ENCODE measurements at regions not wholly inside any gene's neighbourhood (a gene's known extent, or its start where the extent isn't known, plus 50 kb on each side); places are given as distances from the start of the nearest gene placed in this dataset.

DNA sequence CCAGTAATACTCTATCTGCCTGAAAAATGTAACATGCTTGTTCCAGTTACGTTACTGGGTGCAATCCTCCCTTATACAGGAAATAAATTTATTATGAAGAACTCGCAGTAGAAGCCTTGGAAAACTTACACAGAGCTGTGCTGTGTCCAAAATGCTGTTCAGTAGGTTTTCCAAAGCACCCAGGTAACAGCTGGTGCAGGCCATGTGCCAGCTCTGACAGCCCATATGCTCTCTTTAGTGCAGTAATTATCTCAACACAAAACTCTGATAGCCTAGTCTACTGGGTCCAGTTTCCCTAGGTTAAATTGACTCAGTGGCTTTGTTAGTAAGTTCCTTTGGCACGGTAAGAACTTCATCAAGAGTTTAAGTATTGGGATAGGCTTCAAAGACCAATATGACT is 120.7 kb upstream of the OBI1 start:
- DNase-seq (ENCODE audit: low spot score): no peak

DNA sequence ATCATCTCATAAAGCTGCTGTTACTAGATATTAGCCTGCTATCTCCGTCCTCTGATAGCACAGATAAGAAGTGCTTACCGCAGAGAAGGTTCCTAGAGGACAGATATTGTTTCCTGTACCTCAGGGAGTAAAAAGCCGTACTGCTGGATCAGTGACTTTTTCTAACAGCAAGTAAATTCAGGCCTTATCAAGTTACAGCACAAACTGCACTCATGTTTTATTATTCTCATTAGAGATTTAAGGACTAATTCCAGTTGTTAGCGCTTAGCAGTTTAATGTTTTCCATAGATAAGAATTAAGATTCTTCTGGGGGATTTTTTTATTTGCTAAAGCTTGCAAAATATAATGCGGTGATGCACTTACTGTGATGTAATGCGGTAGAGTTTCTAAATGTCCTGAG is 119.0 kb upstream of the OBI1 start:
- no peak for DNase-seq (ENCODE audit: low spot score)

DNA sequence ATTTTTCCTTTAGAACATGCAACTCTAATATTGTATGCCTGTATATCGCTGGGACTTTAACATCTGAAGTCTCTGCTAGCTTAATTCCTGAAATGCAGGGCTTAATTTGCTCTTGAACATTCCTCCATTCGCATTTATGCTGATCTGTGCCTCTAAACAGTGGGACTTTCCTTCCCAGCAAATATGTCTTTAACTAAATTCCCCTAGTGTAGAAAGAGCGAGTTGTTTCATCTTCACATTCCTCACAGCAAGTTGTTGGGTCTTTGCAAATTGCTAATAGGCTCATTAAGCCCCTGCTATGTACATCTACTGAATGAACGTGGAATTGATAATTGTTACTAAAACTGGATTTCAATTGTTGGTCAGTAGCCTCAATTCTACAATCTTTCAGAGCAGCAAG is 118.4 kb upstream of the OBI1 start:
- no peak for DNase-seq (ENCODE audit: low spot score)

DNA sequence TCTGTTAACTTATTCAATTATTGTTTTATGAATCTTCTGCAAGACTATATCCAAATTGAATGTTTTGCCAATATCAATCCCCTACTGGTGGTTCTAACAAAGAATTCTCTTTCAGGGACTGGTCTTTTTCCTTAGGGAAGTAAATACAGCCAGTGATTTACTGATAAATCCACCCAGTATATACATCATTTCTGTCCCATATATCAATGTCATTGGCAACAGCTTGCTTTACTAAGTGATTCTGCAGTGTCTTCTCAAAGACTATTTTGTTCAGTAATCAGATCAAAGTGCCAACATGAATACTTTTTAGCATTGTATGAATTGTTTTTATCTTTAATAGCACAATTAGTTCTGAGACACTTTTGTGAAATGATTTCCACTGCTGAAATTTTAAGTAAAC is 114.0 kb upstream of the OBI1 start:
- no peak for DNase-seq (ENCODE audit: low spot score)

DNA sequence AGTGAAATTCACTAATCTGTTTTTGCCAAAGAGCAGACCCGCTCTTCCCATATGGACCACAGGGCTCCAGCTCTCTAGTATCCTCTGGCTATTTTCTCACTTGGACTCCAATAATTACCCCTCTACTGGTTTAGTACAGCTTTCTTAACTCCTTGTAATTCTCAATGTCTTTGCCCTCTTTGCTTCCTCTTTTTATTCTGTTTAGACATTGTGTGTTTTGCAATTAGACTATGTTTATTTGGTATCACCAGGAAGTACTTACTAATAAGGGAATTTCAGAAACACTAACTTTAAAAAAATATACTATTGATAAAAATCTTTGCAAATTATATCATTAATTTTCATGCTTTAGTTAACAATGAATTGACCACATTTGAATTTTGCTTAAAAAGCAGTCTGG is 111.6 kb upstream of the OBI1 start:
- no peak for DNase-seq (ENCODE audit: low spot score)

DNA sequence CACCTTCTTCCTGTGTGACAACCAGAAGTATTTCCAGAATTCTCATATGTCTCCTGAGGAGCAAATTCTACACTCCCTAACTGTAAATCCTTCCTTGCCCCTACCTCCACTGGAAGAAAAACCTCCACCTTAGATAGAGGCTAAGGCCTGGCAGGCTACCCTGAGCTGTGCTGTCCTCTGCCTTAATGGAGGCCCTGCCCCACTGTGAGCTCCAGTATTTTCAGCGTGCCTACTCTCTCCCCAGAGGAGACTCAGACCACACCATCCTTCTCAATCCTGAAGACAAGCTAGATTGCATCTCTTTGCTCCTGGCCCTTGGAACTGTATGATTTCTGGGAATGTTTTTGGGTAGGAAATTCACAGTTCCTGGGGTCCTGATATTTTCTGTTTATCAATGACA is 110.0 kb upstream of the OBI1 start:
- no peak for DNase-seq (ENCODE audit: low spot score)

DNA sequence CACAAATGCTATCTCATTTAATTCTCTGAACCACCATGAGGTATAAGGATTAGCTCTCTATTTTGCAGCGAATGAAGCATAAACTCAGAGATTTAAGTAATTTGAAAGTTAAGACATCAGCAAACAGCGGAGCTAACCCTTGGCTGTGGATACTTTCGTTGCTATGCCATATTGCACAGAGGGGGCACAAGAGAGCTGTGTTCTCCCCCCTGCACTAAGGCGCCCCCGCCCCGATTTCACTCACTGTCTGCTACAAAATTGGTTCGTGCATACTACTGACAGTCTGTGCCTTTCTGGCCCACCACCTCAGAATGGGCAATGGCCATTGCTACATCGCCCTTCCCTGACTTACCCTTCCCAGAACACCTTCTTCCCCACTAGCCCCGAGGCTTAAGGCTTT is 105.7 kb upstream of the OBI1 start:
- DNase-seq (ENCODE audit: low spot score): no peak

DNA sequence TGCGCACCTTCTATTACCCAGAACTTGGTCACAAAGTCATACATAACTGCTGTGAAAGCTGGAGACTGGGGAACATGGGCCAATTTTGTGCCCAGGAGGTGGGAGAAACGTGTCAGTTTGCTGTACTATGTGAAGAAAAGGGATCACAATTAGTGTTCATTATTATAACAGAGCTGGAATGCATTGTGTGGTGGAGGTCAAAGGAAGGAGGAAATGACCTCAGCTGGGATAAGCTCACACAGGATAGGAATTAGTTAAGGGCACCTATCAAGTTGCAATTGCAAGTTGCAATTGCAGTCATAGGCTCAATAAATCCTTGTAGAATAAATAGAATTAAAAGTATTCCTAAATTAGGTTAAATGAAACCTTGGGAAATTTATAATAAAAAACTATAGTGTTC is 103.9 kb upstream of the OBI1 start:
- no peak for DNase-seq (ENCODE audit: low spot score)

DNA sequence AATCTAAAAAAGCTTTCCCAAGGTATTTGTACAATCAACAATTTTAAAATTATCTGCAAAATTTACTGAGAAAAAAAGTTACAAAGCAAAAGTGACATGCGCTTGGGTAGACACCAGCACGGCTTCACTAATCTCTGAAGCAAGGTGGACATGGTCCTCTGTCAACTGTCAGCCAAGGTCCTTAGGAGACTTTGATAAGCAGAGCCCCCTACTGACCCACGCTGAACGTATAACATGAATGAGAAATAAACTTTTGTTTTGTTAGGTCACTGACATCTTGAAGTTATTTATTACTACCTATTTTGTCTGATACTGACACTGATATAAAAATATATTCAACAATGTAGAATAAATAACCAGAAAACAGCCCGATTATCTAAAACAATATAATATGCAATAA is 100.7 kb upstream of the OBI1 start:
- no peak for DNase-seq (ENCODE audit: low spot score)

DNA sequence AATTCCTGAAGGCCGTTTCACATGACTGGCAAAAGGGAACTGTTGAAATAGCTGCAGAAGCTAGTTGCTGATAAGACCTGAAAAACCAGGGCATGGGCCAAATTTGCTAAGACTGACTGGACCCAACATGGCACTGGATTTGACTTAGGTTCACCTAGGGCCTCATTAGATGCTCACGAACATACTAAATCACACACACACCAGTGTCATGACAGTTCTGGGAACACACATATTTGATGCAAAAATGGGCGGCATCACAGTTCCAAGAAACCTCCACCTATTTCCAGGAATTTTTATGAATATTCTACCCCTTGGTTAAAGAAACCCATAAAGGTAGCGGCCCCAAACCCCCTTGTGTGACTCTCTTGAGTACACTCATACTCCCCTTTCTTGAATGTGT is 99.6 kb upstream of the OBI1 start:
- DNase-seq (ENCODE audit: low spot score): no peak

DNA sequence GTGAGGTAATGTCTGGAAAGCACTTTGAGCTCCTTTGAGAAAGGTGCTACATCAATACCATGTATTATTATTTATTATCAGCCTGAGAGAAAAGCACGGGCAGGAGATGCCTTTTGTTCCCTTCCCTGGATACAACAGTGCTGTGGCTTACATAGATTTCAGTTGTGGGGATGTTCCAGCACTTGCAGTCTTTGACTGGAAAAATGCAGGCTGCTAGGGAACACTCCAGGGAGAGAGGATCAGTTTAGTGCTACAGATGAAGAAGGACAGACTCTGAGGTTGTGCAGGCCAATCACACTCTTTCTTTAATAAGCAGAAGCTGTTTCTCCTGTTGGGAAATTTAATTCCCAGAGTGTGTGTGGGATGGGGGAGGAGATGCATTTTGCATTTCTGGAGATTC is 94.5 kb upstream of the OBI1 start:
- DNase-seq (ENCODE audit: low spot score): no peak

DNA sequence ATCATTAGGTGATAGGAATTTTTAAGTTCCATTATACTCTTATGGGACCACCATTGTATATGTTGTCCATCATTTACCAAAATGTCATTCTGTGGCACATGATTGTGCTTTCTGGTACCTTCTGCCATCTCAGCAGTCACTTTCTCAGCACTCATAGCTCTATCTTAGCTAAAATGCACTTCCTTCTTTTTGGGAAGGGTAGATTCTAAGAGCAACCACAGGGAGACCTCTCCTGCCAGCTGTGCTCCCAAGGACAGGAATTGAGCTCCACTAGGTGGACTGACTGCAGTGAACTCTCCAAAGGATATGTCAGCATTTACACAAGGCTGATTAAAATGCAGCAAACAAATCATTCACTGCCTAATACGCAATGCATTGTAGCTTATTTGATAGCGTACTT is 91.8 kb upstream of the OBI1 start:
- DNase-seq (ENCODE audit: low spot score): no peak

DNA sequence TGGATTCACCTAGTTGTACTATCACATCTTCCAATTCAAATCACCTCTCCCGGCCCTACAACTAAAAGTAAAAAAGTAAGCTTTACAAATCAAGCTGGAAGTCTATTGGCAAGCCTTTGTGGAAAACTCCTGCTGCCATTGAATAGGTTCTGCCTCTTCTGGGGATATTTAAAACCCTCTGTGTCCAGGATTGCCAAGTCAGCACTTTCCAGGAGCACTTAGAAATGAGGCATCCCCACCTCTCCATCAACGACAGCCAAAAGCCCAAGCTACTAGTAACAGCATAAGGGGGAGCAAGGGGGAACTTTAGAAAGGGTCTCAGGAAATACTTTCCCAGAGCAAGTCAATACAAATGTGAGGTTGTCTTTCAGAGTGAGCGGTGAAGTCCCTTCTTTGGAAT is 85.0 kb upstream of the OBI1 start:
- DNase-seq (ENCODE audit: low spot score): no peak

DNA sequence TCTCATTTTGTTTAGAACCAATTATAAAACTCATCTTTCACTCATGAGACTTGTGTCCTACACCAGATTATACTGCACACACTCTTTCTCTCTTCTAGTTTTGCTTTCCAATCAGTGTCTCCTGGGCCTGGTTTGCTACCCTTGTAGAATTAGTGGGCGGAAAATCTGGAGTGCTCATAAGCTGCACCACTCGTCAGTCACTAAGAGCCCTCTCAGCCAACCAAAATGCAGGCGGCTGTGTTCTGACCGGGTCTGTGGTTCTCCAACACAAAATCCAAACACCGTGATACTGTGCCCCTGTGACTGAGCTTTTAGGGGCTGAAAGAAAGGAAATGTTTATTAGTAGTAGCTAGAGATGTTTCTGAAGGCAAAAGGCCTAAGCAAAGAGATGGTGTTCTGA is 83.7 kb upstream of the OBI1 start:
- DNase-seq (ENCODE audit: low spot score): no peak

DNA sequence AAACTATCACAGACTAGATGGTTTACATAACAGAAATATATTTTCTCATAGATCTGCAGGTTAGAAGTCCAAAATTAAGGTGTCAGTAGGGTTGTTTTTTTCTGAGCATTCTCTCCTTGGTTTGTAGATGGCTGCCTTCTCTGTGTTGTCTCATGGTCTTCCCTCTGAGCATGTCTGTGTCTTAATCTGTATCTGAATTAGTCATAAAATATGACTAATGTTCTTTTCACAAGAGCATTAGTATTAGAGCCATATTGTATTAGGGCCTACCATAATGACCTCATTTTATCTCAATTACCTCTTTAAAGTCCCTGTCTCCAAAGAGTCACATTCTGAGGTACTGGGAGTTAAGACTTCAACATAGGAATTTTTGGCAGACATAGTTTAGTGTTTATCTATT is 77.2 kb upstream of the OBI1 start:
- no peak for DNase-seq (ENCODE audit: low spot score)

DNA sequence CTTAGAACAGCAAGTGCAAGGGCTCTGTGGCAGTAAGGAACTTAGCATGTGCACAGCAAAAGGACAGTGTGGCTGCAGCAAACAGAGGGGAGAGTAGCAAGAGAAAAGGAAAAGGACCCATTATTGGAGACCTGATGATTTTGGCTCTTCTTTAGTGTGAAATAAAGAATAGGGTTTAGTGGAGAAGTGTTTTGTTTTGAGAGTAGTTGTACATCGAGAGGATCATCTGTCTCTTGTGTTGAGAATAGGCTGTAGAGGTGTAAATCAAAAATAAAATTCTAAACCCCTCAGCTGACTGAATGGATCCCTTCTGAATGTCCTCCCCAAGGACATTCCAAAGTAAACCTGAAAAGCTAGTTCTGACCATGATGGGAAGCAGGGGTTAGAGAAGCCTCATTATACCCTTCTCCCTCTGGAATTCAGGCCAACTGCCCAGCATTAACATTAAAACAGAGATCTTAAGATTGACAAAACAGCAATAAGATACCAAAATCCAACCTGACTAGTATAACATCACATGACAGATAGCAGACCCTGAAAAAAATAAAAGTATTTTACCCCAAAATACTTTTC is 73.6 kb upstream of the OBI1 start:
- no peak for DNase-seq (ENCODE audit: low spot score)

DNA sequence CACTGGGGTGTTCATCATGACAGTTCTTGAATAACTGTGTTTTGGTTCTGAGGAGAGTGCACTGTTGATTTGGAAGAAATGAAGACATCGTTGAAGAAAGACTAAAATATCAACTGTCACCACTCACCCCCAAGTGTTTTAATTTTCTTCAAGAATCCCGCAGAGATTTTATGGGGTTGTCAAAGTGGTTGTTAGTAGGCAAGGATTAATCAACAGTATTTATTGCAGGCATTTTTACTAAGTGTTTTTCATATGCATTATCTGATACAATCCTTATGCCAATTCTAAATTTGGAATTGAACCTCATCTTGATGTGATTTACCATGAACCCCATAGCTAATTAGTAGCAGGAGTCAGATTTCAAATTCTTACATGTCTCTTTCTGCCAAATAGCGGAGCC is 63.7 kb upstream of the OBI1 start:
- DNase-seq (ENCODE audit: low spot score): no peak

DNA sequence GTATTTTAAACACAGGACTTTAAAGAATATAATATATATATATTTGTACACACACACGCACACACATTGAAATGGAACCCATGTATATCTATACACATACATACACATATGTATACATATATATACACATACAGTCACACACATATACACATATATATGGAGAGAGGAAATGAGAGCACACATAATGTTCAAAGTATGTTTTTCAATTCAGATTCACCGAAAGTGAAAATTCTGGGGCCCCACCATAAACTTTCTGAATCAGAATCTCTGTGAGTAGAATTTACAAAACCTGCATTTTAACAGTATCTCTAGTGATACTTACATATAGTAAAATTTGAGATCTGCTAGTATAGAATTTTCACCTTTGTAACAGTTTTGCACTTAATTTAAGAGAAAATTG is 60.4 kb upstream of the OBI1 start:
- no peak for DNase-seq (ENCODE audit: low spot score)

DNA sequence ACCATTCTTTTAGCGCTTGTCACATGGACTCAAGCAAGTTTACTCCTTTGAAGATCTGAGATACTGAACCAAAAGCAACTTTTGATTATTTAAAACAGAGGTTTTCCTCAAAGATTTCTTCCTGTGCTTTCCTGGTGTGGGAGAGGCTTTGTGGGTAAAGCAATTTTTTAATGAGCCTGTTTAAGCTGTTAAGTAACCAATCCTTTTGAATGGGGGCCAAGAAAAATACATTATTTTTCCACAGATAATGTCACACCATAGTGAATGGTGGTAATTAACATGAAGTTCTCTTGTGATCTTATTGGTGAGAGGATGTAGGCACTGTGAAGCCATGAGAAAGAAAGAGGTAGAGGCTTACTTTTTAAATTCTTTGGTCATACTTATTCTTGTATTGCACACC is 55.8 kb upstream of the OBI1 start:
- no peak for DNase-seq (ENCODE audit: low spot score)

DNA sequence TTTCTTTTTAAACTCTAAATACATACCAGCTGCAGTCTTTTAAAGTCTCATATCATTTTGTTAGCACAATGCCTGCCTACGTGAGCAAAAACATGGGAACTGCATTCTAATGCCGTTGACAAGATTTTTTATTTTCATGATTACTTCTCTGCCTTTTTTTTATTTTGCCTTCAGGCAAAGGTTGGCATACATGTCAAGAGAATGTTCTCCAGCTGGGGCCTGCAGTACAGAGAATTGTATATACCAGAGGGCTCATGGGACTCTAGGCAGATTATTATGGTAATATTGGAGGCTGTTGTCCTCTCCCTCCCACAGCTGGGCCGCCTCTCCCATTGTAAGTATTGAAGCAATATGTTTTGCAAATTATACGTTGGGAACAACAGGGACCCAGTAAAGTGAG is 53.9 kb upstream of the OBI1 start:
- no peak for DNase-seq (ENCODE audit: low spot score)

DNA sequence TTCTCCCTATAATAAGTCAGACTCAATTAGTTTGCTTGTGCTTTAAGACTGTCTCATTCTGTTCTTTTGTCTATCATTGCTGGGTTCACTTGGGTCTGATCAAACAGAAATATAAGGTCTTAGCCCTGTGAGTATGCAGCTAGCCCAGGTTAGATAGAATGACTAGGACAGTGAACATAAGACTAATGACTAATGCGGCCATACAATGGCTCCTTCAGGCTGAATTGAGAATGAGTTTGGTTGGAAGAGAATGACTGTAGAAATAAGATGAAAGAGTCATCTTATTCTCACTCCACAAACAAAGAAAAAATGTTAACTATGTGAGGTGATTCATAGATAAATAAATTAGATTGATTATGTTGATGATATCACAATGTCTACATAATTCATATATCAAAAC is 50.1 kb upstream of the OBI1 start:
- DNase-seq (ENCODE audit: low spot score): no peak

Measured in AG08396 (cell line).